ENCODE measurements at regions not wholly inside any gene's neighbourhood (a gene's known extent, or its start where the extent isn't known, plus 50 kb on each side); places are given as distances from the start of the nearest gene placed in this dataset.

- in situ Hi-C loops (cut with MboI; ENCODE audit: low sequenced_read_pairs in 4 of 4) (loop anchor here in 2 of 4 donors (25.0 kb wide), 2 partner anchors 305 to 580 kb away; no protein-coding TSS in a partner anchor), intact Hi-C loops (cut with DNase I; ENCODE audit: low total_unique reads) (no loop called here)
- DNase-seq, result no peak
- Histone ChIP-seq H3K36me3 (no peaks in the 10 kb centered on the region), H3K4me1 (no peaks in the 10 kb centered on the region), H3K27me3 (no peaks in the 10 kb centered on the region), H3K9me3 (no peaks in the 10 kb centered on the region), H3K27ac (no peak overlapping the region), H3K4me3 (no peak overlapping the region)
- no peak for TF ChIP-seq CTCF (IDR thresholded peaks at IDR 0.05 in 4 of 5, conservative IDR thresholded peaks at IDR 0.05 in 1 of 5)
- TF ChIP-seq POLR2A (IDR thresholded peaks at IDR 0.05), result no peak
- no peak for ATAC-seq
Observed at GRCh38 chr7:80082213-80082612, 52.4 kb upstream of the GNAI1 start.

- DNase-seq (no peak), ATAC-seq (no peak)
- Histone ChIP-seq H3K4me1 (no peaks in the 10 kb centered on the region), H3K4me3 (no peak overlapping the region), H3K27me3 (no peaks in the 10 kb centered on the region), H3K36me3 (no peaks in the 10 kb centered on the region), H3K27ac (no peak overlapping the region), H3K9me3 (no peaks in the 10 kb centered on the region)
- in situ Hi-C loops (cut with MboI; ENCODE audit: low sequenced_read_pairs in 4 of 4), result loop anchor here in 2 of 4 donors (25.0 kb wide), 2 partner anchors 308 to 583 kb away; no protein-coding TSS in a partner anchor
- intact Hi-C loops (cut with DNase I; ENCODE audit: low total_unique reads), result no loop called here
- TF ChIP-seq POLR2A (IDR thresholded peaks at IDR 0.05) (no peak), CTCF (IDR thresholded peaks at IDR 0.05 in 4 of 5, conservative IDR thresholded peaks at IDR 0.05 in 1 of 5) (no peak)
Observed at GRCh38 chr7:80078886-80079285, 55.7 kb upstream of the GNAI1 start.

- Histone ChIP-seq H3K27ac (no peak overlapping the region), H3K4me1 (no peaks in the 10 kb centered on the region), H3K36me3 (no peaks in the 10 kb centered on the region), H3K9me3 (no peaks in the 10 kb centered on the region), H3K27me3 (no peaks in the 10 kb centered on the region), H3K4me3 (peak overlapping the region; percentile 11 to 42 (median 24))
- DNase-seq, result no peak
- in situ Hi-C loops (cut with MboI; ENCODE audit: low sequenced_read_pairs in 4 of 4), result loop anchor here in 2 of 4 donors (25.0 kb wide), 2 partner anchors 309 to 584 kb away; no protein-coding TSS in a partner anchor
- no peak for ATAC-seq
- TF ChIP-seq CTCF (IDR thresholded peaks at IDR 0.05 in 4 of 5, conservative IDR thresholded peaks at IDR 0.05 in 1 of 5) (no peak), POLR2A (IDR thresholded peaks at IDR 0.05) (no peak)
- intact Hi-C loops (cut with DNase I; ENCODE audit: low total_unique reads), result no loop called here
Observed at GRCh38 chr7:80078159-80078731, 56.4 kb upstream of the GNAI1 start.

GRCh38 chr7:80070391-80070790 lies 64.2 kb upstream of the GNAI1 start:
- Histone ChIP-seq H3K9me3 (no peaks in the 10 kb centered on the region), H3K27ac (no peak overlapping the region), H3K4me1 (no peaks in the 10 kb centered on the region), H3K36me3 (no peaks in the 10 kb centered on the region), H3K27me3 (no peaks in the 10 kb centered on the region), H3K4me3 (no peak overlapping the region)
- ATAC-seq (no peak), DNase-seq (no peak)
- in situ Hi-C loops (cut with MboI; ENCODE audit: low sequenced_read_pairs in 4 of 4) (loop anchor here in 2 of 4 donors (25.0 kb wide), 2 partner anchors 317 to 592 kb away; no protein-coding TSS in a partner anchor), intact Hi-C loops (cut with DNase I; ENCODE audit: low total_unique reads) (no loop called here)
- TF ChIP-seq POLR2A (IDR thresholded peaks at IDR 0.05), result no peak
- no peak for TF ChIP-seq CTCF (IDR thresholded peaks at IDR 0.05 in 4 of 5, conservative IDR thresholded peaks at IDR 0.05 in 1 of 5)

Data from gastrocnemius medialis (tissue), 4 donors.